ENCODE measurements at regions not wholly inside any gene's neighbourhood (a gene's known extent, or its start where the extent isn't known, plus 50 kb on each side); places are given as distances from the start of the nearest gene placed in this dataset.

GRCh38 chr15:95718441-95718840 lies 612.1 kb upstream of the NR2F2 start:
- ATAC-seq: no peak
- TF ChIP-seq ZNF565 (CRISPR knock-in tag; conservative IDR thresholded peaks at IDR 0.05; ENCODE audit: low read depth) (no peak), PPARA (CRISPR knock-in tag; IDR thresholded peaks at IDR 0.05; ENCODE audit: borderline replicate concordance) (no peak), CREB5 (CRISPR knock-in tag; IDR thresholded peaks at IDR 0.05; ENCODE audit: low read depth) (no peak), ZC3H10 (CRISPR knock-in tag; IDR thresholded peaks at IDR 0.05) (no peak), ZNF70 (CRISPR knock-in tag; IDR thresholded peaks at IDR 0.05) (no peak), PATZ1 (CRISPR knock-in tag; IDR thresholded peaks at IDR 0.05; ENCODE audit: borderline replicate concordance) (no peak), SNAI2 (CRISPR knock-in tag; IDR thresholded peaks at IDR 0.05) (no peak), OSR1 (CRISPR knock-in tag; IDR thresholded peaks at IDR 0.05) (no peak), BACH2 (CRISPR knock-in tag; IDR thresholded peaks at IDR 0.05; ENCODE audit: borderline replicate concordance) (no peak), ZFP3 (CRISPR knock-in tag; IDR thresholded peaks at IDR 0.05) (no peak), ZNF8 (CRISPR knock-in tag; IDR thresholded peaks at IDR 0.05) (no peak), GLIS3 (CRISPR knock-in tag; IDR thresholded peaks at IDR 0.05) (no peak), TSHZ2 (CRISPR knock-in tag; IDR thresholded peaks at IDR 0.05) (no peak), ZFP30 (CRISPR knock-in tag; IDR thresholded peaks at IDR 0.05) (no peak), TOX (CRISPR knock-in tag; IDR thresholded peaks at IDR 0.05; ENCODE audit: borderline replicate concordance) (no peak), RARB (CRISPR knock-in tag; IDR thresholded peaks at IDR 0.05) (no peak)

GRCh38 chr15:95724908-95725633 lies 605.4 kb upstream of the NR2F2 start:
- no peak for ATAC-seq
- TF ChIP-seq PATZ1 (CRISPR knock-in tag; IDR thresholded peaks at IDR 0.05; ENCODE audit: borderline replicate concordance): no peak
- TF ChIP-seq ZNF565 (CRISPR knock-in tag; conservative IDR thresholded peaks at IDR 0.05; ENCODE audit: low read depth): no peak
- TF ChIP-seq TSHZ2 (CRISPR knock-in tag; IDR thresholded peaks at IDR 0.05): no peak
- no peak for TF ChIP-seq CSRNP3 (CRISPR knock-in tag; IDR thresholded peaks at IDR 0.05)
- no peak for TF ChIP-seq ZNF70 (CRISPR knock-in tag; IDR thresholded peaks at IDR 0.05)
- TF ChIP-seq POU6F1 (CRISPR knock-in tag; IDR thresholded peaks at IDR 0.05; ENCODE audit: borderline replicate concordance, low read depth): no peak
- TF ChIP-seq BACH2 (CRISPR knock-in tag; IDR thresholded peaks at IDR 0.05; ENCODE audit: borderline replicate concordance): no peak
- TF ChIP-seq OSR1 (CRISPR knock-in tag; IDR thresholded peaks at IDR 0.05): no peak
- TF ChIP-seq TOX (CRISPR knock-in tag; IDR thresholded peaks at IDR 0.05; ENCODE audit: borderline replicate concordance): no peak
- TF ChIP-seq ZFP30 (CRISPR knock-in tag; IDR thresholded peaks at IDR 0.05): no peak
- TF ChIP-seq RARB (CRISPR knock-in tag; IDR thresholded peaks at IDR 0.05): no peak
- no peak for TF ChIP-seq TCF4 (CRISPR knock-in tag; IDR thresholded peaks at IDR 0.05; ENCODE audit: borderline replicate concordance)
- TF ChIP-seq CREB5 (CRISPR knock-in tag; IDR thresholded peaks at IDR 0.05; ENCODE audit: low read depth): no peak
- TF ChIP-seq ISL1 (CRISPR knock-in tag; IDR thresholded peaks at IDR 0.05): no peak
- no peak for TF ChIP-seq ZC3H10 (CRISPR knock-in tag; IDR thresholded peaks at IDR 0.05)
- no peak for TF ChIP-seq SNAI2 (CRISPR knock-in tag; IDR thresholded peaks at IDR 0.05)
- TF ChIP-seq ZFP3 (CRISPR knock-in tag; IDR thresholded peaks at IDR 0.05): no peak
- TF ChIP-seq PPARA (CRISPR knock-in tag; IDR thresholded peaks at IDR 0.05; ENCODE audit: borderline replicate concordance): no peak
- TF ChIP-seq CSDC2 (CRISPR knock-in tag; IDR thresholded peaks at IDR 0.05): no peak

Data from SK-N-SH treated with all-trans-retinoic acid at 6 μM for 48 hours (cell line).